ENCODE measurements at regions not wholly inside any gene's neighbourhood (a gene's known extent, or its start where the extent isn't known, plus 50 kb on each side); places are given as distances from the start of the nearest gene placed in this dataset.

DNA sequence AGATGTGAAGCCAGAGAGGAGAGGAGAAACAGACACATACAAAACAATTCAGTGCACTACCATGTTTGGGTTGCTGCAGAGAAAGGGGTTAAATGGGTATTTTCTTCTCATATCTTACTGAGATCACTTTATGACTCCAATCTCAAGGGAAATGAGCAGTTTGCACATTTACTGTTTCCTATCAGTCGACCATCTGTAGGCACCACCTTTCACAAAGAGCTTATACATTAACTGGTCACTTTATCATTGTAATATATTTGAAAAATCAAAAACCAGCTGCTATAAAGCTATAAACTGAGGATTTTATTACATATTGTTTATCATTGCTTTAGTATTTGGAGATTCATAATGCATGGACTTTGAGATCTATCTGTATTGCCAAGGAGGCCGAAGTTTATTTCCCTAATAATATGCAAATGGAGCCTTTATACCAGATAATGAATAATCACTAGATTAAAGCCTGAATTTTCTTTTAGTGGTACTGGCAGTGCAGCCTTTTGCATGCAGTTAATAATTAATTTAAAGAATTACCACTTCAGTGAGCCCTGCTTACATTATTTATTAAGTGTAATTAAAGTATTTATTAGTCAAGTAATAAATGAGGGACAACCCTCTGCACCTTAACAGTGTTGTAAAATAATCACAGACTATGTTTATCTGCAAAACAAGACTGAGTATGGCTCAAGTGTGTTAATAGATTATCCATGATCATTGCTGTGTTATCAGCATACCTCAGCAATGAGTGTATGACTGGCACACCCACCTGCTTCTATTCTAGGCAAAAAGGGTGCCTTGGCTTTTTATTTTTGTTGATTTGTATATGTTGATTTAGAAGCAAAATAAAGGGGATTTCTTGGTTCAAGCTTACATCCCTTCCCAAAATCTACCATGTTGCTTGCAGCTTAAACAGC lies 167.7 kb upstream of the SLC14A2 start:
- no peak for DNase-seq

DNA sequence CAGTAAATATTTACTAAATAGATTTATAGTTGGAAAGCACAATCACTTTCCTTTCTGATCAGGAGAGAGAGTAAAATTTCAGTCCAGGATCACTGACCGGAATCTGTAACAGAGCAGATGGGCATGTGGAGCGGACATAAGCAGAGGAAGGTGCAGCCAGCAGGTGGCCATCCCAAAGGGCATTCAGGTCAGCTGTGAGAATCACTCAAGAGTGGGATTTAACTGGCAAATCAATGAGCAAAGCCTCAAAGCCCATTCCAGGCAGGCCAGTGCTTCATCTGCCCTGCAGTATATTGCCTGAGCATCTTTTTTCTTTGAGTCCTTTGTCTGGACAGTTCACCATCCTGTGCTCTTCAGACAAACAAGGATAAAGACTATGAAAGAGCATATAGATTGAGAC lies 166.4 kb upstream of the SLC14A2 start:
- DNase-seq = no peak

DNA sequence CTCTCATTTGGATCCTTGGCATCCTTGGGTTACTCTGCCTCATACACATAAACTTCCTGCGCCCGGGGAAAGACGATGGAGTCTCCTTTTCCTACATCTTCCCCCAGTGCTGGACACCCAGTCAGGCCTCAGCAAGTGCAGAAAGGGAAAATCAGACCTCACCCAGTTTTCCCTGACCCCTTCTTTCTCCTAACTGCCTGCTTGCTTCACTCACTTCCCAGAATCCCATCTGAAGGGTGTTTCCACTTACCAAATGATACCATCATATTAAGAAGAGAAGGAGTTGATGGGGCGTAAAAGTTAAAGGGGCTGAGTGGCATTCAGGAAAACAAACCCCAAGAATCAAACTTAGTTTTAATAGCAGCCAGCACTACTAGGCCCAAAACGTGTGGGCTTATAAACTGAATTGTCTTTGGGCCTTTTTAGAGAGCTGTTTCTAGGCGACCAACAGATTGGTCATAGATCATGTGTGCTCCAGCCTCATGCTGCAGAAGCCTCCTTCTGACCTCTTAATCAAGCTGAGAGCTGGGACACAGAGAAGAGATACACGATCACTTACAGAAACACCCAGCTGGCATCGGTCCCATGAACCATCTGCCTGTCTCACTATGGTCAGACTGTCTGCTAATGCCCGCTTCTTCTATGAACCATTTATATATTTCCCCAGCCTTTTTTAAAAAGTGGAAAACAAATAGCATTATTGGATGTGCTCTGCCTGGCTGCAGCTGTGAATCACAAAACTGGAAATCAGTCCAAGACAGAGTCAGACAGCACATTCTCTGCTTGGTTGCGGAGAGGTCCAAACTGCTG lies 165.7 kb upstream of the SLC14A2 start:
- DNase-seq = peak; percentile 45

DNA sequence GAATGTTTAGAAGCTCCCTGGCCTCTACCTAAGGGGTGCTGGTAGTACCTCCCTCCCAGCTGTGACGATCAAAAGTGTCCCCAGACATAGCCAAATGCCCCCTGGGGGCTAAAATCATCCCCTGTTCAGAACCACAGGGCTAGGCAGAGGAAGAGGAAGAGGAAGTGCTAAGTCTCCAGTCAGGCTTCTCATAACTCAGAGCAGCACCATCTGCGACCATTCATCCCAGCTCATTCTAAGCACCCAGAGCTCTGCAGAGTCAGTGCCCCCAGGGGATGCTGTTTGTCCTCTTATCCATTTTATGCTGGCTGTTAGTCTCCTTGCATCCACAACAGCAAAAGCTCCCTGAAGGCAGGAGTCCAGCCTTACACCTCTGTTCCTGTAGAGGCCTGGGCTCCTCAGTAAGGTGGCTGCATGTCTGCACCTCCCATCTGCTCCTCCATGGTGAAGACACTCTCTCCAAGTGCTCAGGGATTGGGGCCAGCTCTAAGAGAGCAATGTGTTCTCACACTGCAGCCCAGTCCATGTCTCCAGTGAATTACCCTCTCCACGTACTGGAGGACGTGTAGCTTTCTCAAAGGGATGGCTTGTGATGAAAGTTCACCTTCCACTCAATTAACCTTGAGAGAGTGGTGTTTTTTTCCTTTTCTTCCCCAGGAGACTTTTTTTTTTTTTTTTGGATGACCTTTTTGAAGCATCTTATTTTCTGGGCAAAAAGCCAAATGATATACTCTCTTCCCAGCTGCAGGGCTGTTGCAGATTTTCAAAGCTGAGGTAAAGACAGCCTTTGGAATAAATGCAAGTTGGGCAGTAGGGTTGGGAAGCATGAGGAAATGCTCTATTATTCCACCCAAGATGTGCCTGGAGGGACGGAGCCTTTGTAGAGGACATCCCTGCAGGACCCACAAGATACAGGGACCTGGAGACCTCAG lies 158.9 kb upstream of the SLC14A2 start:
- peak; percentile 69 for DNase-seq

DNA sequence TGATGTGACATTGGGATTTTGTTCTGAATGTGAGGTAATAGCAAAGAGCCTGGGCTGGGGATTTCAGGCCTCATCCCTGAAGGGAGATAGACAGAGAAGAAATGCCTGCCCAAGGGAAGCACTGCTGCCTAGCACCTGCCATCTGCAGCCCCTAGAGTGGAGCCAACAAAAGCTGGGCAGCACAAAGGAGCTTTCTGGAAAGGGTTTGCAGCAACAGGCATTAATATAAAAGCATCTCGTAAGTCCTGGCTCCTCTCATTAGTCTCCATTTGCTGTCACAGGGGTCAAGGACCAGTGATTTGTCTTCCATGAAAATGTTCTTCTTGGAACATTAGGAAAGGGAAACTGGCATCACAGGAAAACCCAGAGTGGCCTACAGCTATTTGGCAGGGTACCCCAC lies 157.2 kb upstream of the SLC14A2 start:
- no peak for DNase-seq

DNA sequence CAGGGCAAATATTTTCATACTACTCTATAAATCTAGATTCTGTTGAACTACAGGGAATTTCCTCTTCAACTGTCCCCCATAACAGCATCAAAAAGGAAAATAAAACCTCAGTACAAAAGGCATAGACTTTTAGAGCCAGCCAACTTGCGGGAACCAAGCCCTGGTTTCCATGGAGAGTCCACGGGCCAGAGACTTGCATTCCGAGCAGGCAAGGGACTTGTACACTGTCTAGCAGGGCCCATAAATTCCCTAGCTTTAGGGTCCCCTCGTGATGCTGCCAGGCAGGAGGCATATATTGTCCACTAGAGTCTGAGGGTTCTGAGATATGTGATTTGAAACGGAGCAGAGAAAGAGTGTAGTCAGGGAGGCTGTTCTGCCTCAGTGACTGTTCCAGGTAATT lies 153.1 kb upstream of the SLC14A2 start:
- DNase-seq = no peak

DNA sequence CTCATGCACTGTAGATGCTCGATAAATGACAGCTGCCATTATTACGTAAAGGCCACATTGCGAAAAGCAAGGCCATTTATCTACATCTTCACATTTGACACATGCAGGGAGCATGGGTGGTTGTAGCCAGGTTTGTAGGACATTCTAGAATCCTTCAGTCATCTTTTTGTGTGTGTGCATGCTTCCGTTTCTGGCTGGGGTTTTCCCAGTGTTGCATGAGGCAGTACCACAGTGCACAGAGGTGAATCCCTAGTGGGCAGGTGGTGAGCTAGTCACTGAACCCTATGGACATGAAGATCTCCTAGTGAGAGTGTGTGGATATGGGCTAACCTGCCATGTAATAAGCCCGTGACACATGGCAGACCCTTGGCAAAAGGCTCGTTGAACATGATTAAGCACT lies 151.8 kb upstream of the SLC14A2 start:
- DNase-seq = no peak

DNA sequence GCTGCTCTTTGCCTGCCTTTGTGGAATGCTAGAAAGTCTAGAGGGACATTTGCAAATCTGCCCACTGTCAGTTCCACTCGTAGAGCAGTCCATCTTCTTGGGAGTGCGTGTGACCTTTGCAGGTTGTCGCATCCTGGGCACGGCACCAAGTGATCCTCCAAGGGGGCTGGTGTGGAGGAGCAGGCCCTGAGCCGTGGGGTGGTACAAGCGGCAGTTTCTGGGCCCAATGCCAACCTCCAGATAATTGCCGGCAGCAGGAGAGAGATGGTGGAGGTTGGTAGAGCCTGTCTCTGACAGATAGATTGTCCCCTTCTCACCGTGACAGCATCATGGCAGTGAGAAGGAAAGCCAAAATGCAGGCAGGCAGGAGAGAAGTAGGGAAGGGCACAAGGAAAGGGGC lies 150.7 kb upstream of the SLC14A2 start:
- DNase-seq = peak; percentile 91

DNA sequence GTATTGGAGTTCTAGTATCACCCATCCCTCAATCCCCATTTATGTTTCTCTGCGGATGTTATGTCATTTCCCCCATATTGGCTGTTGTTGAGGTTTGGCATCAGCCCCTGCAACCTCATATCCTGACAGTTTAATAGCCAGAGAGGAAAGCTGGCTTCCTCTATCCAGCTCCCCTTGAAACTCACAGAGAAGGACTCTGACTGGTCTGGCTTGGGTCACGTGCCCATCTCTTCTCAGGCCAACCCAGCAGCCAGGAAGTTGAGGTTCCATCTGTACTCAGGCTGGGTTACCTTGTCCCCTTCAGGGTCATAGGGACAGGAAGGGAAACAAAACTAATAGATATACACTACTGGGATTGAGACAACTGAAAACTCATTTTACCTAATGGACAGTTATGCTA lies 148.0 kb upstream of the SLC14A2 start:
- no peak for DNase-seq

DNA sequence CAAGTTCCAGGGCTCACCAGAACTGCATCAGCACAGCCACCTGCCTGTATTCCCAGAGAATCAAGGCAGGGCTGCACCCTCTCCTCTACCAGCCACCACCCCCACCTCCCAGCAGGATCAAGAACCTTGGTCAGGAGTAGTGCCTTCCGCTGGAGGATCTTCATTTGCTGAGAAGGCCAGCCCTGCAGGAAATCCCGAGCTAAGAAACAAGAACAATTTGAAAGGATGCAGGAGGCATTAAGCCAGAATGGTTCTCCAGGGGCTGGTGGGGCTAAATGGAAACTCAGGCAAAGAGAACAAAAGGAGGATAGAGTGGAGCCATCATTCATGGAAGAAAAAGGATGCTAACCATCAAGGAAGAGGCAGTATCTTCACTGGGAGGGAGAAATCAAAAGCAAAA lies 147.3 kb upstream of the SLC14A2 start:
- no peak for DNase-seq

DNA sequence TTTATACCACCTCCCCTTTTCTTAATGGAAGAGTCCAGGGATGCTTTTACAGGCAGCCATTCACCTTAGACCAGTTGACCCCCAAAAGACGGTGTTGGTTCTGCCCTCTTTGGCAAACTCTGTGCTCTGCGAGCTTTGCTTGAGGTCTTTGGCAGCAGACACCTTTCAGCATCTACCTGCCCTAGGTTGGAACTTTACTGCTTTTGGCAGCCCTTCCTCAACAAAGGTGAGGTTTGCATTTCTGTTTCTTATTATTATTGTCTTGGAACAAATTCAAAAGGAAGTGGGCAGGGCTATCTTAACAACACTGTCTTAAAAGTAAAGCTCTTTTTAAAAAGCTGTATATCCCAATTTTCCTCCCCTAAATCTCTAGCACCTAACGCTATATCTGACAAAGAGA lies 136.4 kb upstream of the SLC14A2 start:
- DNase-seq = no peak

DNA sequence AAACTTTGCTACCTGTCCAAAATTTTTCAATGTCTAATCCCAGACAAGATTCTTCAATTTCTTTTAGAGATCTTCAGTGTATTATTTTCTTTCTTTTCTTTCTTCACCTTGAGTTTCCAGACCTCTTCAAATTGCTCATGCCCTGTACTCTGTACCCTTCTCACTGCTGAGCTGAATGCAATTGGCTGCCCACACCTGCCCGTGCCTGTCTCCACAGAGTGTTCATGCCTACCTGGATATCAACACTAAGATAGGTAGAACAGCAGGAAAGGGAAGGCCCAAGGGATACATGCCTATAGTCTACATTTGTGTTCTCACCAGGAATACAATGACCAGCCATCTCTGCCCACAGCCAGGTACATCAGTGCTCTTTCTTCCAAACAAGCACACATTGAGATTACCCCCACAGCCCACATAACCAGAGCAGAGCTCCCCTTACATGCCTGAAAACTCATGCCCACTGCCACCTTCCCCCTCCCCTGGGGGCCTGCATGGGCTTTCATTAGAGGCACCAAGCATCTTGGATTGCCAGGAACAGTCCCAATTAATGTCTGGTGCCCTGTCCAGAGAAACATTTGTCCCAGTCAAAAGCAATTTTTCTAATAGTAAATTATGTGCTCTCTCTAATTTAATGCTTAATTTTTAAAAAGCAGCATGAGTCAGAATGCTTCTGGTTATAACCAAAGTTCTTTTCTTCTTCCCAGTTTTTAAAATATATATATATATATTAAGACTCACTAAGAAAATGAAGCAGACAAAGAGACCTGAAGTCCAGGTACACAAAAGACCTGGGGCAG lies 134.9 kb upstream of the SLC14A2 start:
- no peak for DNase-seq

DNA sequence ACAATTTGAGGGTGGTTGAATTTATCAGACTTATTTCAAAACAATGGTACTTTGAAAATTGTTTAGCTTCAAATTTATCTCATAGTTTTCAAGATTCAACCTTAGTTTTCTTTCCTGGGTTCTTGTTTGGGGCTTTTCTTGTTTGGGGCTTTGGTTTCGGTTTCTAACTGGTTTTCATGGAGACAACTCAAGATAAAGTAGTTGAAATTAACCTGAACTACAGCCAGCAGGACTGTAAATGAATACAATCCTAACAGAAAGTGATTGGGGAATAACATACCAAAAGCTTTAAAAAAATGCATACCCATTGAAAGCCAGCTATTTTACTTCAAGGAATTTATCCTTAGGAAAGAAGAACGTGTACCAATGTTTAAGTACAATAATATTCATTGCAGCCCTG lies 133.5 kb upstream of the SLC14A2 start:
- no peak for DNase-seq

DNA sequence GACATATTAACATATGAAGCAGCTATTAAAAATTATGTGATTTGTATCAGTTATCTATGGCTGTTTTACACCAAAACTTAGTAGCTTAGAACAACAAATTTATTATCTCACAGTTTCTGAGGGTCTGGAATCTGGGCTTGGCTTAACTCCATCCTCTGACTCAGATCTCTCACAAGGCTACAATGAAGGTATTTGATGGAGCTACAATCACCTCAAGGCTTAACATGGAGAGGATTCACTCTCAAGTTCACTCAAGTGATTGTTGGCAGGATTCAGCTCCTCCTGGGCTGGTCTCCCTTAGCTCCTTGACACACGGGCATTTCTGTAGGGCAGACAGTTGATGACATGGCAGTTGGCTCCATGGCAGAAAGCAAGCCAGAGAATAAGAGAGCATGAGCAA lies 133.0 kb upstream of the SLC14A2 start:
- DNase-seq = no peak

DNA sequence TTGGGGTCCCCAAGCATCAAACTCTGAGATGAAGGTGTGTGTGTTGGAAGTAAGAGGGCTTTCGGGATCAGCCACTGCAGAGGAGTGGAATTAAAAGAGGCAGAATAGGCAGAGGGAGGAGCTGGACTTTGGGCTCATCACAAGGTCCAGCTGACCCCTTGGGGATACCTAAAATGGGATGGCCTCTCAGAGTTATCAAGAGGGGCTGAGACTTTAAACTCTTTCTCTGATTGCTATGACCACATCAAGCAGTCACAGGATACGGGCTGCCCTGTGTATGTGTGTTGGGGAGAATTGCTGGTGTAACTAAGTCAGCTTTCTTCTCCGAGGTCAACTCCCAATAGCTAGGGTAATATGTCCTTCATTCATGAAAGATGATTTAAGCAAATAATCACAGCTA lies 127.7 kb upstream of the SLC14A2 start:
- no peak for DNase-seq

DNA sequence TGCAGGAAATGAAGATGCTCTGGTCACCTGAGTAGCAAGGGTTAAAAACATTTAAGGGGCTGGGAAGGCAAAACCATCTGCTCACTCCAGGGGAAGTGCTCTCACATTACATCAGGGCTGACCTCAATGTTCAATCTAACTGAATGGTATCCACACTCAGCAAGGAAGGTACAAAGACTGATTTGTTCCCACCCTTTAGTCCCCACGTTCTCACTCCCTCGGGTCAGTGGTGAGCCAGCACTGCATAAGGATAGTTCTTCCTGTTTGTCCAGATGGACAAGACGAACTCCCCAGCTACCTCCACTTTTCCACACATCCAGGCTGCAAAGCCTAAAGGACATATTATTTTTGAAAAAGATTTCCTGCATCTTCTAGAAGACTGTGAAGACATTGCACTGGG lies 126.6 kb upstream of the SLC14A2 start:
- DNase-seq = no peak

DNA sequence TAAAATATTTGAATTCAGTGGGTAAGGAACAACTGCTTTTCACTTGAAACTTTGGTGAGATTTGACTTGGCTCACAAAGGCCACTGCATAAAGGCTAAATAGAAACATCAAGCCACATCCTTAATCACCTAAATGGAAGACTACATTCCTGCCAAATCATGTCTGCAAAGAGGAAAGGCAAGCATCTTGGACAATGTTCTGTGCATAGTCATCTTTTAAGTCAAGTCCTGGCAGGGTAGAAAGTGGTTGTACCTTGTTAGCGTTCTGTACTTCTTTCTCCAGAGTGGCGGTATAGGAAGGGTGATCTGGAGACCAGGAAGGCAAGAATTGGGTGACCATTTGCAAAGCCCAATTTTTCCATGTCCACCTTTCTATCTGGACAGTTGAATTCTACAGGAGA lies 121.4 kb upstream of the SLC14A2 start:
- DNase-seq = no peak

DNA sequence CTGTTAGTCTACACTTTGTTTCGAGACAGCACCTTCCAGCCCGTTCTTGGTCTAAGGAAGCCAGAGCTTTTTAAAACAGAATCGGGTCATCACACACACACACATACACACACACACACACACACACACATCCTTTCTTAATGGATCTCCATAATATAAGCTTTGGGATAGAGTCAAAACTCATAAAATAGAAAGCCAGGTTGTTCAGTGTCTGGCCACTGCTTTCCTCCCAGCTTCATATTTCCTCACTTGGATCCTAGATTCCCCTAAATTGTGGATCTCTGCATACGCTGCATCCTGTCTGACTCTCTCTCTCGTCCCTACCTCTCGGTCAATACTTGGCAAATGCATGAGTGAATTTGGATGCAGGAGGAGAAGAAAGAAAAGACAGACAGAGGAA lies 120.5 kb upstream of the SLC14A2 start:
- no peak for DNase-seq

DNA sequence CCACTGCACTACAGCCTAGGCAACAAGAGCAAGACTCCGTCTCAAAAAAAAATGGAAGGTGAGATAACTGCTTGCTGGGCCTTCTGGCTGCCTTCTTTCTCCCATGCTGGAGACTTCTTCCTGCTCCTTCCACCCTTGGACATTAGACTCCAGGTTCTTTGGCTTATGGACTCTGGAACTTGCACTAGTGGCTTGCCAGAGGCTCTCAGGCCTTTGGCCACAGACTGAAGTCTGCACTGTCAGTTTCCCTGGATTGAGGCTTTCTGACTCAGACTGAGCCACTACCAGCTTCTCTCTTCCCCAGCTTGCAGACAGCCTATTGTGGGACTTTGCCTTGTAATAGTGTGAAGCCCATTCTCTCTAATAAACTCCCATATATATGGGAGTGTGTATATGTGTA lies 118.5 kb upstream of the SLC14A2 start:
- no peak for DNase-seq

DNA sequence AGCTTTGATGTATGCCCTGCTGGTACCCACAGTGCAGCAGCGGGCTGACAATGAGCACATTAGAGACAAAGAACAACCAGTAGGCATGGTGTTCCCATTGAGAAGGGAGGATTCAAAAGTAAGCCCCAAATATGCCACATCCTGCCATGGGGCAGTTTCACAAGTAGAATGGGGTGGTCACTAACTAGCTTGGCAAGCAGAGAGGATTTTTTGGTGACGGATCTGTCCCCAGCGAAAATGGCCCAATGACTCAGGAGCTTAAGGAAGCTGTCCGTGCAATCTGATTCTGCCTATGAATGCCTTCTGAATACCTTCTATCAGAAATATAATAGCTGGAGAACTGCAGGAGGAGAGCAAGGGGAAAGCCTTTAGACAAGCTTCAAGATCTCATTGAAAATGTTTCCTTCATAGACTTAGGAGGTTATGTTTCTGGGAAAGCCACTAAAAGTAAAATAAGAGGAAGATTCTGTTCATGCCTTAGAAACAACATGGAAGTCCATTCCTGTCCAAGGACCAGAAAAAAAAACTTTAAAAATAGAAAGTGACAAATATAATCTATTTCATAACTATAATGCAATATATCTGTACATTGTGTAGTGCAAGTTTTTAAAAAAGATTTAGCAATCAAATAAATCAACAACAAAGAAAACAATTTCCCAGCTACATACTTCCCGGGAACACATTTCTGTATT lies 117.5 kb upstream of the SLC14A2 start:
- DNase-seq = no peak

DNA sequence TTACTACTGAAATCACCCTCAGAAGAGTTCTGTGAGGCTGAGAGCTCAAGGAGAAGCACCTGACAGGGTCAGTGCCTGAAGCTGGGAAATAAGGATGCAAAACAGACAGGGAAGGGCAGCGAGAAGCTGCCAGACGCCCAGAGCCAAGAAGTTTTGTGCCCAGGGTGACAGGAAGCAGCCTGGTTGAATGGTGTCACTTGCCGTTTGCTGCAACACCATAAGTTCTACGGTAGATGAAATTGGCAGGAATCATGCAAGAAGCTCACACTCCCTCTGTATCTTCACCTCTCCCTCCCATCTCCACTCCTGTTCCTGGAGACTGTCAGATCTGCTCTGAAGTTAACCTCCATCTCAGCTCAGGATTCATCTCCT lies 117.0 kb upstream of the SLC14A2 start:
- DNase-seq = no peak

DNA sequence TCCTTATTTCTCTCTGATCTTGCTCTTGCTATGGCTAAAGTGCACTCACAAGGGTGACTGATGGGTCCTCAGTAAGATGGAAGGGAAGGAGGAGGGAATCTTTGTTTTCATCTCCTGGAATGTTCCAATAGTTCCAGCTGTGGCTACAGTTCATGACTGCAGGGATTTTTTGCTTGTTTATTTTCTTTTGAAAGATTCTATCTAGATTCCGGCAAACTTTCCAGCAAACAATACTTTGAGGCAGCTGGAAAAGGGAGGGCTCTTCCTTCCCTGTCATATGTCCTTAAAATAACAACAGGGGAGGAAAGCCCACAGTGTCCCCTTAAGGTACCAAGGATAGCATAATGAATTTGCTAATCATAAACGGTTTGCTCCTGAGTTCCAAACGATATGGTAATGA lies 111.3 kb upstream of the SLC14A2 start:
- no peak for DNase-seq

All from NCI-H1105 (cell line).